HG02884 (cell line): ENCODE measurements at regions not wholly inside any gene's neighbourhood (a gene's known extent, or its start where the extent isn't known, plus 50 kb on each side); places are given as distances from the start of the nearest gene placed in this dataset.

Source experiments
- ATAC-seq: cut with Tn5 transposase; IDR thresholded peaks from one replicate; pipeline ENCODE4 v1.9.1; 2021; ENCODE audit warnings: mild to moderate bottlenecking, moderate library complexity; ENCODE audit not compliant: unreplicated experiment

DNA sequence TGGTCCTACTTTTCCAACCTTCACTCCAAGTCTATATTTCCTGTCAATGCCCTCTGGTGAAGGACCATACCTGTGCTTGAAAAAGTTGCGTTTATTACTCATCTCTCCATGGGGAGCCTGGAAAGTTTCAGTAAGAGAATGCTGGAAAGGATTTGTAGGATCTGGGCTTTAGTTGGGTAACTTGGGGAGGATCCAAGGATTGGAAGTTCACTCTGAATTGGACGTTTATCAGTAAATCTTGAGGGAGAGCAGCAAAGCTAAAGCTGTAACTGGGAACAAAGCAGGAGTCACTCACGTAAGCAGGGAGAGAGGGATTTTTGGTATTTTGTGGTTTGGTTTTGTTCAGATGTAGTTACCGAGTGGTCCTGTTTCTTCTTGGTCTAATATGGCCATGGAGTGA, 51.4 kb upstream of the NPVF start:
- no peak for ATAC-seq

DNA sequence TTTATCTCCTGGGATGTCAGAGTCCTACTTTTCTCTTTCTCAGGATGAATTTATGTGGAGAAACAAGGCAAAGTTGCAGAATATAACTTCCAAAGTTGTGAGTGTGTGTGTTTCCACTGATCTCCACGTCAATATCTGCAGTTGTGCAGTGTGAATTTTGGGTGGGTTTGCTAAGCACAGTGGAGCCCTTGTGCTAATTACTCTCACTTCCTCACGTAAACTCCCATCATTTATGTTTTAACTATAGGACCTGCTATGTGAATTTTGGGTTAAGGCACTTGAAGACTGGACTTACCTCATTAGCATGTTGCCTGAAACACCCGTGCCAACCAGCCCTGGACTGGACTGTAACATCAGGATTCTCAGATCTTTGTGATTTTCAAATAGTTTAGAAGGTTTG, 51.9 kb upstream of the NPVF start:
- no peak for ATAC-seq

DNA sequence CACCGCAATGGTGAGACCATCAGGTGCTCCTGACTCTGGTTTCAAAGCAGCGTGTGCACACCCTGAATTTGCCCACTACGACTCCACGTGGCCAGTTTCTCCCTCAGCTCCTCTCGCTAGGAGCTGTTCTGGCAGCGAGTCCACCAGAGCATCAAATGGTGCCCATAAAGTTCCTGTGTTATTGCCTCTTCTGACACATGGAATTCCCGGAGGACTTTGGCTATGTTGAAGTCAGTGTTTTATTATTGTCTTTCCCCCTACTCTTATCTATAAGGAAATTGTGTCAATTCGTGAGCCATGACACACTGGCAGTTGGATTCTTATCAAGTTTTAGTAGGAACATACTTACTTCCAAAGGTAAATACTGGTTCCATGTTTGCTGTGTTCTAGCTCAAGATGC, 53.9 kb upstream of the NPVF start:
- no peak for ATAC-seq

DNA sequence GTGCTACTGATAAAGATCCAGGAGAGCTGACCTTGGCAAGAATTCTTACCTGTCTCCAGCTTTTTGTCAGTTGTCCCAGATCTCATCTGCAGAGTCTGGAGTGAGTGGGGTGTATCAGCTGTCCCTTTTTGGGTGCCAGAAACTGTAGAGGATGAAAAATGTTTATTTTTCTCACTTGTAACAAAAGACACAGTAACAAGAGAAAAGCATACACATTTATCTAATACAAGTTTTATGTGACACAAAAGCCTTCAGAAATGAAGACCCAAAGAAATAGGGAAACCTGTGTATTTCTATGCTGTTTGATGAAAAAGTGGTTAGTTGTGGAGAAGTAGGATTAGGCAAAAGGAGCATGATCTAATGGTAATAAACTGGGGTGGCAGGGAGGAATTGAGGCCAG, 58.5 kb upstream of the NPVF start:
- ATAC-seq = no peak

DNA sequence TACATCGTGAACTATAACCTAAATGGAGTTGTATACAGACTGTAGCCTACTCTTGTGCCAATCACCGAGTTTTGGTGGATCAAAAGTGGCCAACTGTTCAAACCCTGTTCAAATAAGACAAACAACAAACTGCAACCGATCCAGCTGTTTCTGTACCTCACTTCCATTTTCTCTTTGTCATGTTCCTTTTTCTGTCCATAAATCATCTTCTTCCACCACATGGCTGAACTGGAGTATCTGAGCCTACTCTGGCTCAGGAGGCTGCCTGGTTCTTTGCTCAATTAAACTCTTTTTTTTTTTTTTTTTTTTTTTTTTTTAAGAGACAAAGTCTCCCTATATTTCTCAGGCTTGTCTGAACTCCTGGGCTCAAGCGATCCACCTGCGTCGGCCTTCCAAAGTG, 59.0 kb upstream of the NPVF start:
- ATAC-seq = no peak

DNA sequence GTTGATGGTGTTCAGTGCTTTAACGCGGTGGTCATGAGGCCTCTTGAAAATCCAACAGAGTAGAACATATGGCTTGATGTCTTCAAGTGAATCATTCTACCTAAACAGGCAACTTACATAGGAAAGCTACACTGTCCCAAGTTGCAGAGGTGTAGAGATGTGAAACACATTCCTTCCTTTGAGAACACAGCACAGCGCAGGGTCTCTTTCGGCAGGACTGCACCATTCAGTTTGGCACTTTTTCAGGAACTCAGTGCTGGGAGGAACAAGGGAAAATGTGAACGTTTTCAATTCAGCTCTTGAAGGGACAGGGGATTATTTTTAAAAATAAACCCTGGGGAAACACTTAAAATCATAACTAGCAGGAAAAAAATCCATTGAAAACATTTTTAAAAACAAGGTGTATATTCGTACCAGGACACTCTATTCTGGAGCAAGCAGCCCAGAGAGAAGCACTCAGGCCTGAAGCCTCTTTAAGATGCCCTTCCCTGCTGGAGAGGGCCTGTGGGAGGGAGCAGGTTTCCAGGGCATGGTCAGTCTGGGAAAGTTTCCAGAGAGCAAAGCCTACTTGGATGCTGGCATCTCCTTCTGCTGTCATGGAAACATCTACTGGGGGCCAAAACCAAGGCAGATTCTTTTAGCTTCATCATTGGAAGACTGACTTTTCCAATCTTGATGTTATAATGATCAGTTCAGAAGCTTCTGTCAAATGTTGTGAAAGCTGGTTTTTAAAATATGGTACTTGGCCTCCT, 60.4 kb upstream of the NPVF start:
- ATAC-seq = no peak

DNA sequence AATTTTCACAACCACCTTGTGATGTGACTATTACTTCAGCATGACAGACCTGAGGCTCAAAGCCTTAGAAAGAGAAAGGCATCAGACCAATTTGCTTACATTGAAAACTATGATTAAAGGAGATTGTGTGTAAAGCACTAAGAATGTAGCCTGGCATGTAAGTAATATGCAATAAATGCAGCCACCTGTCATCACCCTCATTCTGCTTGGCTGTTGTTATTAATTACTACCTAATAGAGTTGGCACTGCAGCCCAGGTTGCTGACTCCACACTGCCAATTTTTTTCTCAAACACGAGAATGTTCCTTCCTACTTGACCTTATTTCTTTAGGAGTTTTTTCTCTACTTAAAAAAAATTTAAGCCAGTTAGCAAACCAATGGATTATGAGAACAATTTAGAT, 61.2 kb upstream of the NPVF start:
- ATAC-seq = no peak

DNA sequence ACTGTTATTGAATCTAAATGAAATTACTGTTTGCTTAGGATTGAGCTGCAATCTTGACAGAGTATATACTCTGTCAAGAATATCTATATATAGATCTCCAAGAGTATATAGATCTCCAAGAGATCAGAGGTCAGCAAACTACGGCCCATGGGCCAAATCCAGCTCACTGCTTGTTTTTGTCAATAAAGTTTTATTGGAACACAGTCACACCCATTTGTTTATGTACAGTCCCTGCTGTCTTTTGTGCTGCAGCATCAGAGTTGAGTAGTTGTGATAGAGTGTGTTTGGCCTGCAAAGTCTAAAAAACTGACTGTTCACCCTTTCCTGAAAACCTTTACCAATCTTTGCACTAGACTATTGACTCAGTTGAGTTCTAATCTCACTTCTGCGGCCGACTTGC, 66.3 kb upstream of the NPVF start:
- ATAC-seq = no peak

DNA sequence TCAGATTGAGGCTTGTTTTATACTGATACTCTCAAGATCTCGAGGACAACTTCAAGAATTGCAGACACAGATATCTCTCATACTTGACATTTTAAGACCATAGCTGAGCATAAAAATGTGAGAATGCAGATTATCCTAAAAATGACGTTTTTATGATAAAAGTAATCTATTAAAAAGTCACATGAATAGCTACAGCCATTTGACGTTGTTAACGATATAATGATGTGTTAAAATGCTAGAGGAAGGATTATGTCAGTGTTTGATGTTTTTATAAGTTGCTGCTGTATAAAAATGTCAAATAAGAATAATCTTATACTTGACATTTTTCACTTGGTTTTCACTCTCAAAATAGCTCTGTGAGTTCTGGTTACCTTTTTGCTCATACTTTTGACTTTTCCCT, 67.1 kb upstream of the NPVF start:
- no peak for ATAC-seq

DNA sequence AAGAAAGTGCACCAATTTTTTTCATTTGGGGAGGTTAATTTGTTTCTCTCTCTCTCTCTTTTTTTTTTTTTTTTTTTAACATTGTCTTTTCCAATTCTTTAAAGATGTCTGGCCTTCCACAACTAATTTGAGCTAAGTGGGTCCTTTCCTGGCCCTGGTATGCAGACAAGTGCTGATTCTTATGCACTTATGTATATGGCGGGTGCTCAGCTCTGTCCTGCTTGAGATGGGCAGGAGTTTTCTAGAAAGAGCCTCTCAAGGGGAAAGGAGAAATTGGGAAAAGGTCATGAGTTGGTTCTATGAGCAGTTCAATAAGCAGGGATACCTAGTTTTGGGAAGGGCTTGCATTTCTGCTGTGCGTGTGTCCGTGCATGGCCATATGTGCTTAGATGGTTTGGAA, 67.8 kb upstream of the NPVF start:
- ATAC-seq = no peak

DNA sequence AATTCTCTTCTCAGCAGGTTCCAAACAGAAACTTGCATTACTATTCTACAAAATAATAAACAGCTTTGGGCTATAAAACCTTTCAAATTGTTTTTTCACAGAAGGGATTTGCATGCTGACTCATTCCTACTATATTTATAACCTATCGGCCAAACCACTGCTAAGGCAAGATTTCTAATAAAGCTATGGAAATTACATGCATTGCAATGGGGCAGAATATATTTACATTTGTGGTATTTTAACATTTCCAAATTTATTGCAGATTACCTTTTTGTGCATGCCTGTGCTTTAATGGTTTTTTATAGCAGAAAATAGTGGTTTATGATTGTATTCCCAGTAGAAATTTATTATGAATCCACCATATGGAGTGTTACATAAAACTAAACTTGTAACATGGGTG, 69.0 kb upstream of the NPVF start:
- no peak for ATAC-seq

DNA sequence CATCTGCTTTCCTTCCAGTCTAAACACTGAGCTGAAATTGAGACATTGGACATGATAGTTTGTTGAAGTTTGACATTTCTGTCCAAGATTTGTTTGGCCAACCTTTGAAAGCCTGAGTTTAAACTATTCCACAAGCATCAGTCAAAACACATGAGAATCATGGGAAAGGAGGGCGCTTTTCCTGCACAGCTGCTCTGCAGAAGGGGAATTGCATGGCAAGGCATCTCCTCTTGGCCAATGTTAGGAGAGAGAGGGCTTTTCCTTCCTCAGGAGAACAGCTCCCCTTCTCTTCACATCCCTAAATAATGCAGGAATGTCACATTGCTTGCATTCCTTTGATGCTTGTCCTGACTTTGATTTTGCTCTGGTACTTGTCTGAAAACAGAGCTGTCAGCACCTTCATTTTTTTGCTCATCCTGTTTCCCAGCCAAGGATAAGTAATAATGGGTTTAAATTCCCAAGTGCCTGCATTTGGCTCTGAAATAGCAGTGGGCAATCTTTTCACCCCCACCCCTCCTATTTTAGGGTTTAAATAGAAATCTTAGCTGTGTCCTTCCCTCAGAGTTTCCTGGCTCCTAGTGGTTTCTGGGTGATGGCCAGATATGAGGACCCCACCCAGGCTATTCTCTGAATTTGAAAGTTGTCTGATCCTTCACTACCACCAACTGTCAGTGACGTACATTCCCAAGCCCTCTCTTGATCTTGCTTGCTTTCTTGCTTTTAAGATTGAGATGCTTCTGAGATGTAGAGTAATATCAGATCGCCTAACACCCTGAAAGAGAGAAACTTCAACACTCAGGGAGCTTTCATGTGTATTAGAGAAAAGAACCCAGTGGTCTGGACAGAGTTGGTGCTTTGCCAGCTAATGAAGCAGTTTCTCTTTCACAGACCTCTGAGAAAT, 75.2 kb upstream of the NPVF start:
- ATAC-seq = no peak

DNA sequence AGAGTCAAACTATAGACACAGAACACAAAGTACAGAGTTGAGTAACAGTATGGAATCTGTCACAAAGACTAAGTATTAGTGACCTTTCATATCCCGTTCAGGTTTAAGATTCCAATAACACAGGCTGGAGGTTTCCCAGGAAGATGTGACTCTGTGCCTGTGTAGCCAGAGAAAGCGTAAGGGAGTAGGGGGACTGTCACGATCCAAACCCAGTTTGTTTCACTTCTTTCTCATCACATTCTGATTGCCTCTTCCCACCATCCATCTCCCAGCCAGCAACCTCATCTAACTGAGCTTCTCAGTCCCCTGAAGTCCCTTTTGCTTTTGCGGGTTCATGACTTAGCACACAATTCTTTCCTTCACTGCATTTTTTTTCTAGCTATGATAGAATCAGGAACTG, 76.4 kb upstream of the NPVF start:
- no peak for ATAC-seq

DNA sequence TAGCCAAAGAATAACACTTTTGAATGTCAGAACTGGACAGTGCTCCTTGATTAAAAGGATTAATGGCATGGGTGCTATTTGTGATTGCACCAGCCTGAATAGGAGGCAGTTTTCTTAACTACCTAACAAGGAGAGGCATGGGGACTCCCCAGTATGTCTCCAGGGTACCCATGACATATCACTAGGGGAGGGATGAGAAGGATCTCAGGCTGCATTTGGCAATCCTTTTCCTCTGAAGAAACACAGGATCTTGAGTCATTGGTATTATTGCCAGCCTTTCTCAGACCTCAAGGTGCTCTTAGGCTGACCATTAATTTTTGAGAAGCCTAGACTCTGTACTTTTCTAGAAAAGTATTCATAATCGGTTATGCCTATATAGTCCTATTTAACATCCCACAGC, 77.5 kb upstream of the NPVF start:
- no peak for ATAC-seq

DNA sequence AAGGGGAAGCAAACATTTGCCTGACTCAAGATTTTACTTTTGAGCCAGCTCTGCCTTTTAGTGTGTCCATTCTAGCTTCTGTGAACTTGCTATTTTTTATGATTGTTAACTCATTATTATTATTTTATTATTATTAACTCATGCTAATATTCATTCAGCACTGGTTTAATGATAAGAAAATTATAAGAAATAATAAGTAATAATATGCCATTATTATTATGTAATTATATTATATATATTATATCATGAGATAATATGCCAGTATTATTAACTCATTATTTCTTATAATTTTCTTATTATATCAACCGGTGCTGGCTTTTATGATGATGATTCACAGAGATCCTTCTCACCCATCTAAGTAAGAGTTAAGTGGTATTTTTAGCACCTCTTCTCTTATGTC, 79.3 kb upstream of the NPVF start:
- no peak for ATAC-seq

DNA sequence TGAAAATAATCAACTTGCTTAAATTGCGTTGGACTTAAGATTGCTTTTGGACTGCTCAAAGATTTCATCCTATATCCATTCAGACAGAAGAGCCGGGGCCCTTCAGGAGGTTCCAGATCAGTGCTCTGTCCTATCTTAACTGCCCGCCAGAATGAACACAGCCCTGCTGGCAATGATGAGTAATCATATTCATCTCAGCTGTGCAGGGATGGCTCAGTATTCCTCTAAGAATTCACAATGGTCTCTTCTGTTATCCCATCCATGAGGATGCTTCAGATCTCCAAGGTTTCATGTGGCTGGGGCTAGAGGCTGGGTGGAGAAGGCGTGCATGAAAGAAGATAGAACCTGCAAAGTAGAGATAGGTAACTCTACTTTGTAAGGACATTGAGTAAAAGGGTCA, 80.0 kb upstream of the NPVF start:
- no peak for ATAC-seq

DNA sequence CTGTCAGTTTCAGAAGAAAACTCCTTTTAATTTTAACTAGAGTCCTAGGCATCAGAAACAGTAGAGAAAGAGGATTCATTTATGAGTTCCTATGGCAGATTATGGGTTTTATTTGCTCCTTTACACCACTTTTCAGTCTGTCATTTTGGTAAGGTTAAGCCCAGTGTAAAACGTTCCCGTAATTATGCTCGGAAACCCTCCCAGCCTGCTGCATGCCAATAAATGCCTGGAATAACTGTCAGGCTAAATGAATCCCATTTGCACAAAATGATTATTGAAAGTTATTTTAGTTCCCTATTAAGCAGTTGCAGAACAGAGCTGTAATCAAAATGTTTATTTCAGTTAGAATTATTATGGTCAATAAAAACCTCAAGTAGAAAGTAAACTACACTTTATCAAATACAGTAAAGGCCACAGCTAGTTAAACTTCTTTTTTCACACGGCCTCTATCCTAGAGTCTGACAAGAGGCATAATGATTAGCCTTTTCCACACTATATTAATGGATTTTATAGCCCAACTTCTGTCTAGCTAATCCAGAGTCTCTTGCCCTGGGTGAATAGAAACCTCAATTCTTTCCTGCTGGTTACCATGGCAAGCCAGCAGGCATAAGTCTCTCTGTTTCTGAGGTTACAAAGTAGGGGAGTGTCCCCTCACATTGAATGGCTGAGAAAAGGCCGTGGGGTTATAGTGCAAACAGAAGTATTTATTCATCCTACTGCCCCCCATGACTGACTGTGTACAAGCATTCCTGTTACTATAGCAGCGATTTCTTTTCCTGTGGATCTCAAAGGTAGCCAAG, 80.8 kb upstream of the NPVF start:
- no peak for ATAC-seq

DNA sequence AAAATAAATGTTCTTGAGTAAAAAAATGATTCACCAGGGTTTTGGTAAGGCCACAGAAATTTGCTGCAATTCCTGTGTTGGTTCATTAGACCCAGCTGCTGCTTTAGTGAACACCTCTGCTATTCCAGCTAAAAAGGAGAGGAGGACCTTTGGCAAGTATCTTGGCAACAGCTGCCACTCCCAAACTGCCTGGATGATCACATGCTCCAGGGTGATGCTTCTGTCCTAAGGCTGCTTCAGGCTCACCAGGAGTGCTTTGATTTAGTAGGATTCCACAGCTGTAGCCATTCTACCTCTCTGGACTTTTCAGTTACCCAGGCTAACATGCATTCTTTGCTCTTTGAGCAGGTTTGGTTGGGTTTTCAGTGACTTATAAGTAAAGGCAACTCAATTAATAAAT, 82.6 kb upstream of the NPVF start:
- ATAC-seq = no peak

DNA sequence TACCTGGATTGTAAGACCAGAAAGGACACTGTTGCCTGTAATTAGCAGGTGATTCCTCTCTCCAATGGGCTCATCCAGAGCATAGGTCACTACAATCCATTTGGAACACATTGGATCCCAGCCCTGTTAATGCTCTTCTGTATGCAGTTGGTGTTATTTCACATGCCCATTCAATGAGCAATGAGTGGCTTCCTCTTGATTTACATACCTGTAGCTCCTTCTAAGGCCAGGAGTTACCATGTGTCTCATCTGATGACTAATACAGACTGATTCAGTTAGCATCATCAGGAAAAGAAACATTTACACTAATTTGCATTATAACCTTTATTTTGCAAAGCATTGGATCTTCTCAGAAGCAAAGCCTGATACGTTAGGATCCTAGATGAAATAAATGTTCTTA, 83.1 kb upstream of the NPVF start:
- no peak for ATAC-seq

DNA sequence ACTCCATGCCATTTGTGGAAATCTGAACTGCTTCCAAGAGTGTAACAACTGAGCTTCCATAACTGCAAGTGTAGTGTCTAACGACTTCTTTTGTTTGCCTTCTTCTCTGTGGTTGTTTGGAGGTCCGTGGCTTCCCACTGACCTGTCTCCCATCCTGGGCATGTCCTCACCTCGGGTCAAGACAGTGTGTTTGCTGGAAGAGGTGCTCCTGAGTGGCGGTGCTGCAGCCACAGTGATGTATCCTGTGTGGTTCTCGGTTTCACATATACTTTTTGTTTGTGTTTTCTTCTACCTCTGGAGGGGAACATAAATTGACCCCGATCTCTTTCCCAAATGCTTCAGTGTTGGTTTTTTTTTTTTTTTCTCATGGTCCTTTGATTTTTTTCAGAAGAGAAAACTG, 84.7 kb upstream of the NPVF start:
- ATAC-seq = no peak

DNA sequence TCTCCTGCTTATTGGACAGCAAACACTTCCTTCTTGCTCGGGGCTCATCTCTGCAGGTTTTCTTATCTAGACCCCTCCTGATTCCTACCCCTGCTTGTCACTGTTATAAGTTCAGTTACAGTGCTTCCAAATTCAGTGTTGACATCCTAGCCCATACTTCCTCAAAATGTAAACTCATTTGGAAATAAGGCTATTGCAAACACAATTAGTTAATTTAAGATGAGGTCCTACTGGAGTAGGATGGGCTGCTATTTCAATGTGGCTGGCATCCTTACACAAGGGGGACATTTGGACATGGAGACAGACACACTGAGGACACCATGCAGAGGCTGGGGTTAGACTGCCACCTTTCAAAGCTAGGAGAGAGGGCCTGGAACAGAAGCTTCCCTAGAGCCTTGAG, 85.2 kb upstream of the NPVF start:
- ATAC-seq = no peak
